ENCODE measurements at regions not wholly inside any gene's neighbourhood (a gene's known extent, or its start where the extent isn't known, plus 50 kb on each side); places are given as distances from the start of the nearest gene placed in this dataset.

DNA sequence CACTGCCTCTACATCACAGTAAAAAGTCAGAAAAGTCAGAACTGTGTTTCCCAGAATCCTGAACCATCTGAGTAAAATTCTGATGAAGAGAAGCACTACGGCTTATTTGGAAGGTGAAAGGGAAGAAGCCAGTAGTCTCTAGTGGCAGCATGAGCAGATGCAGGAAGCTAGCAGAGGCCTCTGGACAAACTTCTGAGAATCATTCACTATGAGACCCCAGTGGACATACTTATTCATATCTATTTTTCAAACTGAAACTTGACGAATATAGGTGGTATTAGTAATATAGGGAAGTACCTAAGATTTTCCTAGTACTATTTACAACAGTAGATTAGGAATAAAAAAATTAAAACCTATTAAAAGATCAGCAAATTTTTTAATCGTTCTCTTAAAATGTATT lies 272.8 kb upstream of the TTC14 start:
- H3K4me3 ChIP-seq (ENCODE audit: low read depth, low read length) = no peak overlapping the region
- ChIA-PET POLR2A (no interaction called here), CTCF (no interaction called here)
- H3K27me3 ChIP-seq (ENCODE audit: control insufficient read depth, insufficient read depth, low read length) = no peaks in the 10 kb centered on the region
- TF ChIP-seq, protein P1, sequence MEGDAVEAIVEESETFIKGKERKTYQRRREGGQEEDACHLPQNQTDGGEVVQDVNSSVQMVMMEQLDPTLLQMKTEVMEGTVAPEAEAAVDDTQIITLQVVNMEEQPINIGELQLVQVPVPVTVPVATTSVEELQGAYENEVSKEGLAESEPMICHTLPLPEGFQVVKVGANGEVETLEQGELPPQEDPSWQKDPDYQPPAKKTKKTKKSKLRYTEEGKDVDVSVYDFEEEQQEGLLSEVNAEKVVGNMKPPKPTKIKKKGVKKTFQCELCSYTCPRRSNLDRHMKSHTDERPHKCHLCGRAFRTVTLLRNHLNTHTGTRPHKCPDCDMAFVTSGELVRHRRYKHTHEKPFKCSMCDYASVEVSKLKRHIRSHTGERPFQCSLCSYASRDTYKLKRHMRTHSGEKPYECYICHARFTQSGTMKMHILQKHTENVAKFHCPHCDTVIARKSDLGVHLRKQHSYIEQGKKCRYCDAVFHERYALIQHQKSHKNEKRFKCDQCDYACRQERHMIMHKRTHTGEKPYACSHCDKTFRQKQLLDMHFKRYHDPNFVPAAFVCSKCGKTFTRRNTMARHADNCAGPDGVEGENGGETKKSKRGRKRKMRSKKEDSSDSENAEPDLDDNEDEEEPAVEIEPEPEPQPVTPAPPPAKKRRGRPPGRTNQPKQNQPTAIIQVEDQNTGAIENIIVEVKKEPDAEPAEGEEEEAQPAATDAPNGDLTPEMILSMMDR (IDR thresholded peaks at IDR 0.05; ENCODE audit: low read depth, low read length) = no peak
- DNase-seq (ENCODE audit: low read depth, low spot score) = no peak
- H3K27ac ChIP-seq (ENCODE audit: low read depth, low read length) = no peak overlapping the region
- peaks cover 5% of the 10 kb centered on the region; the same call in 1 of the 2 replicates for H3K9me3 ChIP-seq (ENCODE audit: control insufficient read depth, insufficient read depth, low read length)

GRCh38 chr3:180329847-180330246 lies 272.1 kb upstream of the TTC14 start:
- TF ChIP-seq, protein P1 (IDR thresholded peaks at IDR 0.05; ENCODE audit: low read depth, low read length) = no peak
- no peaks in the 10 kb centered on the region for H3K27me3 ChIP-seq (ENCODE audit: control insufficient read depth, insufficient read depth, low read length)
- no peak for DNase-seq (ENCODE audit: low read depth, low spot score)
- H3K27ac ChIP-seq (ENCODE audit: low read depth, low read length) = no peak overlapping the region
- no peak overlapping the region for H3K4me3 ChIP-seq (ENCODE audit: low read depth, low read length)
- H3K9me3 ChIP-seq (ENCODE audit: control insufficient read depth, insufficient read depth, low read length) = peaks cover 1% of the 10 kb centered on the region; the same call in 1 of the 2 replicates
- ChIA-PET CTCF (interaction anchor here (1.3 kb wide), 1 partner anchor 401 kb away, joined by 4 read pairs; no protein-coding TSS in a partner anchor), POLR2A (no interaction called here)

DNA sequence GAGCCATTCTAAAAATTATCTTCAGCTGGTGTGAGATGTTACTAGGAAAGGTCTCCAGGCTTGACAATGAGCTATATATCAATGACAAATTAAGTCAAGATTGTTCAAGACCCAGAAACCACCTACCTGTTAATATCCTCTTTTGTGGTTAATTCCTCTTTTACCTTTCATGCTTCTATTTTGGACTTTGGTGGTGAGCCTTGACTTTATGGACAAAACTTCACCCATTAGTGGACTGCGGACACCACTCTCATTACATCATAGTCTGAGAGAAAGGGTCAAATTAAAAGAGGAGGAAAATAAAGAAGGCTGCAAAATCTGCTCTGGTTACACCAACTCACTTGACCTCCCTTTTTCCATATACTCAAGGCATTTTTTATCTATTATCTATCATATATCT lies 271.5 kb upstream of the TTC14 start:
- Histone ChIP-seq H3K27ac (ENCODE audit: low read depth, low read length) (no peak overlapping the region), H3K9me3 (ENCODE audit: control insufficient read depth, insufficient read depth, low read length) (no peaks in the 10 kb centered on the region; the same call in 1 of the 2 replicates), H3K27me3 (ENCODE audit: control insufficient read depth, insufficient read depth, low read length) (no peaks in the 10 kb centered on the region), H3K4me3 (ENCODE audit: low read depth, low read length) (no peak overlapping the region)
- no peak for DNase-seq (ENCODE audit: low read depth, low spot score)
- ChIA-PET CTCF (interaction anchor here (1.3 kb wide), 1 partner anchor 401 kb away, joined by 4 read pairs; no protein-coding TSS in a partner anchor), POLR2A (no interaction called here)
- TF ChIP-seq, protein P1 (IDR thresholded peaks at IDR 0.05; ENCODE audit: low read depth, low read length) = no peak

- no peak for DNase-seq (ENCODE audit: low read depth, low spot score)
- Histone ChIP-seq H3K27me3 (ENCODE audit: control insufficient read depth, insufficient read depth, low read length) (no peaks in the 10 kb centered on the region), H3K4me3 (ENCODE audit: low read depth, low read length) (no peak overlapping the region), H3K9me3 (ENCODE audit: control insufficient read depth, insufficient read depth, low read length) (no peaks in the 10 kb centered on the region), H3K27ac (ENCODE audit: low read depth, low read length) (no peak overlapping the region)
- POLR2A ChIA-PET = no interaction called here
- TF ChIP-seq, protein P1 (IDR thresholded peaks at IDR 0.05; ENCODE audit: low read depth, low read length) = no peak
- CTCF ChIA-PET = no interaction called here
Observed at GRCh38 chr3:180332608-180333007, 269.4 kb upstream of the TTC14 start.

GRCh38 chr3:180335050-180335449 lies 266.9 kb upstream of the TTC14 start:
- Histone ChIP-seq H3K9me3 (ENCODE audit: control insufficient read depth, insufficient read depth, low read length) (no peaks in the 10 kb centered on the region), H3K27me3 (ENCODE audit: control insufficient read depth, insufficient read depth, low read length) (no peaks in the 10 kb centered on the region), H3K27ac (ENCODE audit: low read depth, low read length) (no peak overlapping the region), H3K4me3 (ENCODE audit: low read depth, low read length) (no peak overlapping the region)
- TF ChIP-seq, protein P1 (IDR thresholded peaks at IDR 0.05; ENCODE audit: low read depth, low read length) = no peak
- POLR2A ChIA-PET = no interaction called here
- DNase-seq (ENCODE audit: low read depth, low spot score) = no peak
- CTCF ChIA-PET = no interaction called here
